NB4 (cell line): ENCODE measurements at regions not wholly inside any gene's neighbourhood (a gene's known extent, or its start where the extent isn't known, plus 50 kb on each side); places are given as distances from the start of the nearest gene placed in this dataset.

Experiments
- CTCF ChIP-seq: IDR thresholded peaks from one replicate; pipeline ENCODE4 v1.5.1; 2012; ENCODE audit warnings: low read depth, low read length
- MAX ChIP-seq: IDR thresholded peaks from 2 replicates; pipeline ENCODE4 v1.6.1; 2011; ENCODE audit warnings: low read depth, low read length
- POLR2A ChIP-seq: IDR thresholded peaks from 2 replicates; pipeline ENCODE4 v1.6.1; 2011; ENCODE audit warnings: mild to moderate bottlenecking; ENCODE audit not compliant: insufficient read length; ENCODE audit errors: extremely low read depth

GRCh38 chr1:50278410-50278809 is 144.8 kb downstream of the DMRTA2 start:
- TF ChIP-seq CTCF (no peak), MAX (no peak), POLR2A (no peak)
